GM21737 (cell line): ENCODE measurements at regions not wholly inside any gene's neighbourhood (a gene's known extent, or its start where the extent isn't known, plus 50 kb on each side); places are given as distances from the start of the nearest gene placed in this dataset.

Source experiments
- ATAC-seq: cut with Tn5 transposase; IDR thresholded peaks from one replicate; pipeline ENCODE4 v1.9.1; 2021; ENCODE audit warnings: mild to moderate bottlenecking, moderate library complexity; ENCODE audit not compliant: unreplicated experiment

GRCh38 chr7:85602196-85602595 is 415.3 kb upstream of the SEMA3D start:
- no peak for ATAC-seq

GRCh38 chr7:85600395-85600794 is 413.5 kb upstream of the SEMA3D start:
- ATAC-seq = no peak

- no peak for ATAC-seq
These were observed 410.0 kb upstream of the SEMA3D start for GRCh38 chr7:85596827-85597226.

- ATAC-seq = no peak
These were observed 408.9 kb upstream of the SEMA3D start for GRCh38 chr7:85595750-85596178.

- ATAC-seq = no peak
These were observed 406.5 kb upstream of the SEMA3D start for GRCh38 chr7:85593355-85593754.

GRCh38 chr7:85587785-85588184 is 400.9 kb upstream of the SEMA3D start:
- ATAC-seq = no peak

GRCh38 chr7:85586091-85586490 is 399.2 kb upstream of the SEMA3D start:
- no peak for ATAC-seq

GRCh38 chr7:85583131-85583953 is 396.5 kb upstream of the SEMA3D start:
- no peak for ATAC-seq

GRCh38 chr7:85573844-85574243 is 387.0 kb upstream of the SEMA3D start:
- ATAC-seq = no peak

- ATAC-seq = no peak
These were observed 386.5 kb upstream of the SEMA3D start for GRCh38 chr7:85573346-85573745.

GRCh38 chr7:85570898-85571297 is 384.0 kb upstream of the SEMA3D start:
- ATAC-seq = no peak

GRCh38 chr7:85567983-85568382 is 381.1 kb upstream of the SEMA3D start:
- ATAC-seq = no peak

GRCh38 chr7:85566095-85566794 is 379.4 kb upstream of the SEMA3D start:
- no peak for ATAC-seq

- no peak for ATAC-seq
These were observed 378.4 kb upstream of the SEMA3D start for GRCh38 chr7:85565276-85565675.

GRCh38 chr7:85564861-85565260 is 378.0 kb upstream of the SEMA3D start:
- ATAC-seq = no peak

- ATAC-seq = no peak
These were observed 374.9 kb upstream of the SEMA3D start for GRCh38 chr7:85561706-85562105.

- ATAC-seq = peak; percentile 70
These were observed 367.7 kb upstream of the SEMA3D start for GRCh38 chr7:85554236-85555178.

GRCh38 chr7:85535974-85536729 is 349.3 kb upstream of the SEMA3D start:
- ATAC-seq = no peak

GRCh38 chr7:85529831-85530230 is 343.0 kb upstream of the SEMA3D start:
- no peak for ATAC-seq

- no peak for ATAC-seq
These were observed 342.3 kb upstream of the SEMA3D start for GRCh38 chr7:85529201-85529600.
